A549 (cell line): ENCODE measurements at regions not wholly inside any gene's neighbourhood (a gene's known extent, or its start where the extent isn't known, plus 50 kb on each side); places are given as distances from the start of the nearest gene placed in this dataset.

Experiments used
- ATAC-seq, 2 experiments: fragments of 200-7000 bp in 1 of 2; fragments of >200 bp in 1 of 2; cut with Nextera tagmentation in 1 of 2; cut with Tn5 transposase in 1 of 2; 3 replicates each; pipeline versions ENCODE4 v1.8.0 to v1.9.1; 2018 to 2020; ENCODE audit warnings: mild to moderate bottlenecking in 1 of 2, moderate library complexity in 1 of 2
- CTCF ChIA-PET: fragments of 300-600 bp; sonication (Branson Sonifier 250); formaldehyde crosslinking; extraction: SDS; loops from one replicate; lab custom pipeline; 2021; ENCODE audit warnings: antibody characterized with exemption, inconsistent platforms; lab: Yijun Ruan, JAX
- POLR2A ChIA-PET: fragments of 350-600 bp; formaldehyde crosslinking; extraction: SDS; loops from one replicate; lab custom pipeline; 2021; ENCODE audit warnings: antibody characterized with exemption, inconsistent platforms; lab: Yijun Ruan, JAX
- DNase-seq, 2 experiments: peaks; one replicate each; pipeline versions ENCODE4 v3.0.0 to v3.0.0-alpha.2; 2011 to 2016; ENCODE audit warnings: low read depth in 1 of 2, low spot score in 1 of 2
- FAIRE-seq: peaks from 2 replicates; lab custom pipeline; 2011; peaks lifted over from hg19 to GRCh38; lab: Jason Lieb, UNC
- H3K27ac ChIP-seq, 2 experiments: fragments of >200 bp; sonication (Bioruptor Twin); formaldehyde crosslinking; 3 replicates each; pipeline ENCODE4 v1.5.1; 2016 to 2017
- H3K4me1 ChIP-seq: fragments of >200 bp; sonication (Bioruptor Twin); formaldehyde crosslinking; 3 replicates; pipeline ENCODE4 v1.6.1; 2016
- H3K4me2 ChIP-seq: fragments of >200 bp; sonication (Bioruptor Twin); formaldehyde crosslinking; 3 replicates; pipeline ENCODE4 v1.6.1; 2016
- H3K4me3 ChIP-seq: fragments of >200 bp; sonication (Bioruptor Twin); formaldehyde crosslinking; 3 replicates; pipeline ENCODE4 v1.5.1; 2016
- H3K9me3 ChIP-seq: fragments of >200 bp; sonication (Bioruptor Twin); formaldehyde crosslinking; 3 replicates; pipeline ENCODE4 v1.6.1; 2016
- ATOH8 ChIP-seq: fragments of 250-450 bp; sonication (Bioruptor Pico); IDR thresholded peaks from 2 replicates; pipeline ENCODE4 v1.5.0; 2020; ENCODE audit warnings: low read depth, mild to moderate bottlenecking, moderate library complexity
- BHLHE40 ChIP-seq: IDR thresholded peaks from 2 replicates; pipeline ENCODE4 v1.6.1; 2012; ENCODE audit warnings: low read depth, low read length, inconsistent platforms
- CEBPB ChIP-seq, 2 experiments: fragments of >200 bp in 1 of 2; sonication (Bioruptor Twin) in 1 of 2; formaldehyde crosslinking in 1 of 2; IDR thresholded peaks; 2 replicates each; pipeline ENCODE4 v1.6.1; 2012 to 2016
- CTCF ChIP-seq: fragments of >200 bp; sonication (Bioruptor Twin); formaldehyde crosslinking; IDR thresholded peaks from 3 replicates; pipeline ENCODE4 v1.5.1; 2016
- E2F6 ChIP-seq: IDR thresholded peaks from 2 replicates; pipeline ENCODE4 v1.6.1; 2012; ENCODE audit warnings: low read depth, borderline replicate concordance
- EHF ChIP-seq: fragments of 250-450 bp; sonication (Bioruptor Pico); IDR thresholded peaks from 2 replicates; pipeline ENCODE4 v1.5.0; 2020; ENCODE audit warnings: mild to moderate bottlenecking
- ESRRA ChIP-seq: fragments of 150-350 bp; IDR thresholded peaks from 2 replicates; pipeline ENCODE4 v1.6.1; 2014; ENCODE audit warnings: mild to moderate bottlenecking, low read length, borderline replicate concordance
- FOXS1 ChIP-seq: fragments of 250-450 bp; sonication (Bioruptor Pico); IDR thresholded peaks from 2 replicates; pipeline ENCODE4 v1.5.0; 2020; ENCODE audit warnings: mild to moderate bottlenecking, moderate library complexity
- HES2 ChIP-seq: fragments of >200 bp; sonication (Bioruptor Twin); formaldehyde crosslinking; IDR thresholded peaks from 2 replicates; pipeline ENCODE4 v1.6.1; 2016
- HEYL ChIP-seq: fragments of 250-450 bp; sonication (Bioruptor Pico); IDR thresholded peaks from 2 replicates; pipeline ENCODE4 v1.8.0; 2021; ENCODE audit warnings: mild to moderate bottlenecking, moderate library complexity
- MAFK ChIP-seq: fragments of 450-650 bp; IDR thresholded peaks from 2 replicates; pipeline ENCODE4 v1.6.1; 2014; ENCODE audit not compliant: partially characterized antibody
- MAZ ChIP-seq: fragments of 150-350 bp; IDR thresholded peaks from 2 replicates; pipeline ENCODE4 v1.6.1; 2014; ENCODE audit warnings: antibody characterized with exemption, low read depth, low read length, borderline replicate concordance
- POLR2AphosphoS2 ChIP-seq: conservative IDR thresholded peaks from 2 replicates; pipeline ENCODE4 v1.6.1; 2012; ENCODE audit warnings: low read length, improper control_type of control experiment, inconsistent platforms
- RAD21 ChIP-seq, 2 experiments: fragments of >200 bp in 1 of 2; sonication (Bioruptor Twin) in 1 of 2; formaldehyde crosslinking in 1 of 2; IDR thresholded peaks in 1 of 2; conservative IDR thresholded peaks in 1 of 2; 2 replicates in 1 of 2; 3 replicates in 1 of 2; pipeline ENCODE4 v1.6.1; 2012 to 2018; ENCODE audit warnings: inconsistent platforms in 1 of 2
- RFX5 ChIP-seq: fragments of 450-650 bp; IDR thresholded peaks from 2 replicates; pipeline ENCODE4 v1.7.1; 2014; ENCODE audit warnings: antibody characterized with exemption, mild to moderate bottlenecking, moderate library complexity
- RNF2 ChIP-seq: fragments of 200-600 bp; sonication (generic); IDR thresholded peaks from 2 replicates; pipeline ENCODE4 v1.6.1; 2016; ENCODE audit warnings: low read depth, mild to moderate bottlenecking, antibody characterized with exemption, moderate library complexity, borderline replicate concordance
- TFCP2L1 ChIP-seq: fragments of 250-450 bp; sonication (Bioruptor Pico); IDR thresholded peaks from 2 replicates; pipeline ENCODE4 v1.5.0; 2021; ENCODE audit warnings: mild to moderate bottlenecking
- USF2 ChIP-seq: fragments of 450-650 bp; IDR thresholded peaks from 2 replicates; pipeline ENCODE4 v1.6.1; 2014; ENCODE audit warnings: antibody characterized with exemption
- WGBS: methylation state at CpG from one replicate; pipeline ENCODE4 v1.1.6; 2017; ENCODE audit errors: missing lambda C conversion rate; 5-methylcytosine and 5-hydroxymethylcytosine counted together

- no peak for ATAC-seq
- ChIA-PET POLR2A (no interaction called here), CTCF (no interaction called here)
- no peak overlapping the region for H3K4me3 ChIP-seq
- TF ChIP-seq ATOH8 (no peak), TFCP2L1 (CRISPR knock-in tag) (no peak), HES2 (no peak), CTCF (no peak), FOXS1 (no peak), HEYL (CRISPR knock-in tag) (no peak), ESRRA (no peak), MAZ (no peak)
- H3K9me3 ChIP-seq: no peaks in the 10 kb centered on the region
- no peak overlapping the region for H3K4me2 ChIP-seq
- no peak for DNase-seq
- no peak for FAIRE-seq
- no peaks in the 10 kb centered on the region for H3K4me1 ChIP-seq
- no peak overlapping the region for H3K27ac ChIP-seq
These were observed 1356.2 kb upstream of the NXPH2 start for GRCh38 chr2:140136366-140136765.

GRCh38 chr2:140128909-140129308 is 1348.7 kb upstream of the NXPH2 start:
- no peaks in the 10 kb centered on the region for H3K9me3 ChIP-seq
- H3K4me2 ChIP-seq: no peak overlapping the region
- no peak overlapping the region for H3K27ac ChIP-seq
- ATAC-seq (no peak), FAIRE-seq (no peak), DNase-seq (no peak)
- 18% methylated on average over 2 of the region's 2 CpGs for WGBS
- H3K4me1 ChIP-seq: no peaks in the 10 kb centered on the region
- POLR2A ChIA-PET: no interaction called here
- CTCF ChIA-PET: no interaction called here
- TF ChIP-seq RNF2 (no peak), POLR2AphosphoS2 (no peak), CEBPB (IDR thresholded peaks at IDR 0.05) (no peak), RFX5 (no peak)
- no peak overlapping the region for H3K4me3 ChIP-seq

- ChIA-PET POLR2A (no interaction called here), CTCF (no interaction called here)
- no peak for ATAC-seq
- TF ChIP-seq EHF (CRISPR knock-in tag) (no peak), E2F6 (no peak), BHLHE40 (no peak), RAD21 (conservative IDR thresholded peaks at IDR 0.05 in 1 of 2, IDR thresholded peaks at IDR 0.05 in 1 of 2) (no peak), USF2 (no peak), MAFK (no peak), ESRRA (no peak)
- H3K4me3 ChIP-seq: no peak overlapping the region
- H3K4me2 ChIP-seq: no peak overlapping the region
- H3K27ac ChIP-seq: no peak overlapping the region
- no peak for FAIRE-seq
- no peak for DNase-seq
- WGBS: 38% methylated on average over 5 of the region's 5 CpGs
- no peaks in the 10 kb centered on the region for H3K4me1 ChIP-seq
- H3K9me3 ChIP-seq: no peaks in the 10 kb centered on the region
These were observed 1341.8 kb upstream of the NXPH2 start for GRCh38 chr2:140122001-140122400.
